Heart left ventricle (tissue), 16 donors: ENCODE measurements at regions not wholly inside any gene's neighbourhood (a gene's known extent, or its start where the extent isn't known, plus 50 kb on each side); places are given as distances from the start of the nearest gene placed in this dataset.

Experiments used
- ATAC-seq, 4 donors: fragments of 200-7000 bp; cut with Tn5 transposase; one replicate each; pipeline ENCODE4 v1.9.1; 2020 to 2022; ENCODE audit warnings: moderate library complexity in 4 of 4, mild to moderate bottlenecking in 3 of 4, moderate number of reproducible peaks in 1 of 4
- DNase-seq, 5 donors: peaks; one replicate each; pipeline ENCODE4 v3.0.0-alpha.2; 2020
- H3K27ac ChIP-seq, 12 donors: fragments of 200-600 bp; sonication (generic) in 4 of 12; one replicate each; pipeline versions ENCODE4 v1.5.0 to v1.8.0; 2016 to 2022; ENCODE audit warnings: mild to moderate bottlenecking in 2 of 12
- H3K27me3 ChIP-seq, 9 donors: fragments of 200-600 bp; sonication (generic) in 2 of 9; one replicate each; pipeline versions ENCODE4 v1.5.1 to v1.8.0; 2016 to 2022; ENCODE audit warnings: mild to moderate bottlenecking in 3 of 9
- H3K36me3 ChIP-seq, 9 donors: fragments of 200-600 bp; sonication (generic) in 2 of 9; one replicate each; pipeline versions ENCODE4 v1.5.0 to v1.8.0; 2018 to 2022; ENCODE audit warnings: mild to moderate bottlenecking in 2 of 9
- H3K4me1 ChIP-seq, 12 donors: fragments of 200-600 bp; sonication (generic) in 4 of 12; one replicate each; pipeline versions ENCODE4 v1.5.0 to v1.8.0; 2016 to 2022; ENCODE audit warnings: mild to moderate bottlenecking in 3 of 12
- H3K4me3 ChIP-seq, 12 donors: fragments of 200-600 bp; sonication (generic) in 4 of 12; one replicate each; pipeline versions ENCODE4 v1.5.0 to v1.8.0; 2017 to 2022; ENCODE audit warnings: mild to moderate bottlenecking in 9 of 12, moderate library complexity in 4 of 12
- H3K9me3 ChIP-seq, 12 donors: fragments of 200-600 bp; sonication (generic) in 4 of 12; one replicate each; pipeline versions ENCODE4 v1.5.0 to v1.8.0; 2016 to 2022; ENCODE audit warnings: mild to moderate bottlenecking in 1 of 12
- CTCF ChIP-seq, 12 donors: fragments of 200-600 bp; sonication (generic) in 4 of 12; IDR thresholded peaks; one replicate each; pipeline versions ENCODE4 v1.5.0 to v1.8.0; 2018 to 2022; ENCODE audit warnings: antibody characterized with exemption in 12 of 12, mild to moderate bottlenecking in 5 of 12
- POLR2A ChIP-seq, 2 donors: fragments of 450-650 bp; IDR thresholded peaks; one replicate each; pipeline ENCODE4 v1.6.1; 2017; ENCODE audit warnings: antibody characterized with exemption in 2 of 2, mild to moderate bottlenecking in 2 of 2, moderate library complexity in 2 of 2
- WGBS, 4 donors: extraction: QIAGEN DNeasy Blood & Tissue Kit in 2 of 4; methylation state at CpG; one replicate each; pipeline versions ENCODE4 v1.1.5 to v1.1.7; 2013 to 2018; 5-methylcytosine and 5-hydroxymethylcytosine counted together
- intact Hi-C, 10 donors: fragments of 100-400 bp; cut with DNase I; formaldehyde crosslinking; loops; one replicate each; pipeline versions ENCODE4 v1.11.1 to v1.14.2; 2022
- donor health status: ischemic (EF 13 %, LVEDD 7.1; RV severe dilation, severe dysfunction).
- donor health status: healthy with polysubstance abuse.
- donor health status: DM: no; HTN: yes; CAD: no.
- donor health status: DM: no; HTN: no; CAD: no.
- donor health status: ischemic (EF 25% LVEDD 6.9; RV normal size, moderate dysfunction).
- donor health status: ischemic (EF 25% LVEDD 5.7; RV mildly dilated, moderate dysfunction).
- donor health status: healthy.
- donor health status: DM: yes; HTN: yes; CAD: no.
- donor health status: ischemic (EF 35%, LVEDD 5.7; RV mildly dilated, moderate dysfunction).
- donor health status: nonischemic (EF 11% LVEDD 7.7; RV severe dilation, severe dysfunction).
- donor health status: DM: yes; HTN: yes; CAD: no.
- donor health status: PGD.
- donor health status: ischemic (EF 29% LVEDD 5.4; RV normal size, mild dysfunction).
- donor health status: nonischemic (EF 23%, LVEDD 6.1; RV moderate dilation, normal function).

DNA sequence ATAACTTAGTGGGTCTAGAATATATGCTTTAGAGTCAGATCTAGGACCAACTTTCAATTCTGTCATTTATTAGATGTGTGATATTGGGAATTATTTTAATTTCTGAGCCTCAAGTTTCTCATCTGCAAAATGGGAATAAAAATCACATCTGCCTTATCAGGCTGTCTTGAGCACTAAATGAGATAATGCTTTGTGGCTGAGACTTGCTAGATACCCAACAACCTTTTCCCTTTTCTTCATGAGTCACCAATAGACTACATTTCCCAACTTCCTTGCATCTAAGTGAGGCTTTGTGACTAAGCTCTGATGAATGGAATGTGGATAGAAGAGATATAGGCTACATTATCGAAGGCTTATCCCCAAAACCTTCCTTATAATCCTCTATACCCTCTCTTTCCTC lies 220.7 kb upstream of the SESN3 start:
- no peak overlapping the region for H3K4me3 ChIP-seq
- H3K36me3 ChIP-seq = no peaks in the 10 kb centered on the region
- H3K4me1 ChIP-seq = peaks cover 0 to 30% (median 17%) of the 10 kb centered on the region in 12 donors
- H3K27me3 ChIP-seq = no peaks in the 10 kb centered on the region
- DNase-seq (no peak), ATAC-seq (peak in 2 of 4 donors; percentile 19 to 70)
- TF ChIP-seq CTCF (IDR thresholded peaks at IDR 0.05) = no peak
- TF ChIP-seq POLR2A (IDR thresholded peaks at IDR 0.05) = no peak
- intact Hi-C loops = loop anchor here in 1 of 10 donors (10.0 kb wide), 1 partner anchor 253 kb away; no protein-coding TSS in a partner anchor
- H3K9me3 ChIP-seq = peaks cover 0 to 6% (median 0%) of the 10 kb centered on the region in 12 donors
- WGBS, 4 donors = 84 to 97% (median 87%) methylated on average over 1 of the region's 1 CpG
- peak overlapping the region in 7 of 12 donors; percentile 3 to 79 (median 66) for H3K27ac ChIP-seq

DNA sequence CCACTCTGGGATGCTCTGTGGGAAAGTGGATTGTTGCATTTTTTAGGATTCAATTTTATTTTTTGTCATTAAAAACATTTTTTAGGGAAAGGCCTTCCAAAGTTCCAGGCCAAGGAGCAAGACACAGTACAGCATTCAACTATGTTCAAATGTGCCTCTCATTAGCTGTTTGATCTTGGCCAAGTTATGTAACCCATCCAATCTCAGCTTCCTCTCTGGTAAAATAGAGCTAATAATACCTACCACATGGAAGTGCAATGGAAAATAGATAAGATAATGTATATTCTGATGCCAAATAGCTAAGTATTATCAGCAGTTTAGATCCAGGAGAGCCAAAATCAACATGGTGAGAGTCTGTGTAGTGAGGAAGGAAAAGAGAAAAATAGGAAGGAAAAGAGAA lies 220.3 kb upstream of the SESN3 start:
- no peaks in the 10 kb centered on the region for H3K36me3 ChIP-seq
- no peaks in the 10 kb centered on the region for H3K27me3 ChIP-seq
- DNase-seq (no peak), ATAC-seq (peak; percentile 44 to 83 (median 66))
- no peak overlapping the region for H3K4me3 ChIP-seq
- H3K4me1 ChIP-seq = peaks cover 0 to 30% (median 17%) of the 10 kb centered on the region in 12 donors
- TF ChIP-seq POLR2A (IDR thresholded peaks at IDR 0.05) (no peak), CTCF (IDR thresholded peaks at IDR 0.05) (peak in 1 of 12 donors; percentile 2)
- H3K9me3 ChIP-seq = peaks cover 0 to 6% (median 0%) of the 10 kb centered on the region in 12 donors
- intact Hi-C loops = loop anchor here in 1 of 10 donors (10.0 kb wide), 1 partner anchor 254 kb away; no protein-coding TSS in a partner anchor
- H3K27ac ChIP-seq = peak overlapping the region in 9 of 12 donors; percentile 1 to 80 (median 66)

DNA sequence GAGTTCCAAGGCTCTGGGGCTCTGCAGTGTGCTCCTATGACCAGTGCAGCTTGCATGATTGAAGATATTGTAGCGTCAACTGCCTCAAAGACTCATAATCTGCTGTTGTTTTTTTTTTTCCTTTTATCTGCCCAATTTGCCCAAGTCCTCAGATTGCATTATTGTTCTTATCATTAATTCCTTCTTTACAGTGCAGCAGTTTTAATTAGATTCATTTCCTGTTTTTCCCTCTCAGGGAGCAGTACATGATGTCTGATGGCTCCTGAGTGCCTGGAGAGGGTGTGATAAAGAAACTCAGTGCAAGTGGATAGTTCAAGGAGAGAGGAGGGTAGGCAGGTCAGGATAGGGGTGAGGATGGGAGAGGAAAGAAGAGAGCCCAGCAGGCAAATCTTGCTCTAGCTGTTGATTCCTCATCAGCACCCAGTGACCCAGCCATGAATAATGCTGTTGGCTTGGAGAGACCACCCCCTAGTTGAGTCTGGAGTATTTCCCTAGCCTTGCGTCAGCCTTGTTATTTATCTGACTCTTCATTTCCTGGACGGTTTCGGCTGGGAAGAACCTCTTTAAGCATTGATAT lies 219.6 kb upstream of the SESN3 start:
- Histone ChIP-seq H3K27me3 (no peaks in the 10 kb centered on the region), H3K36me3 (no peaks in the 10 kb centered on the region), H3K4me1 (peaks cover 0 to 30% (median 17%) of the 10 kb centered on the region in 12 donors), H3K27ac (peak overlapping the region in 8 of 12 donors; percentile 1 to 80 (median 67)), H3K9me3 (peaks cover 0 to 6% (median 0%) of the 10 kb centered on the region in 12 donors), H3K4me3 (no peak overlapping the region)
- ATAC-seq (peak; percentile 29 to 72 (median 56)), DNase-seq (peak in 2 of 5 donors; percentile 37 to 40)
- WGBS, 4 donors = 46 to 70% (median 56%) methylated on average over 4 of the region's 4 CpGs
- TF ChIP-seq POLR2A (IDR thresholded peaks at IDR 0.05) (no peak), CTCF (IDR thresholded peaks at IDR 0.05) (peak in 1 of 12 donors; percentile 16)
- intact Hi-C loops = loop anchor here in 1 of 10 donors (10.0 kb wide), 1 partner anchor 254 kb away; no protein-coding TSS in a partner anchor

DNA sequence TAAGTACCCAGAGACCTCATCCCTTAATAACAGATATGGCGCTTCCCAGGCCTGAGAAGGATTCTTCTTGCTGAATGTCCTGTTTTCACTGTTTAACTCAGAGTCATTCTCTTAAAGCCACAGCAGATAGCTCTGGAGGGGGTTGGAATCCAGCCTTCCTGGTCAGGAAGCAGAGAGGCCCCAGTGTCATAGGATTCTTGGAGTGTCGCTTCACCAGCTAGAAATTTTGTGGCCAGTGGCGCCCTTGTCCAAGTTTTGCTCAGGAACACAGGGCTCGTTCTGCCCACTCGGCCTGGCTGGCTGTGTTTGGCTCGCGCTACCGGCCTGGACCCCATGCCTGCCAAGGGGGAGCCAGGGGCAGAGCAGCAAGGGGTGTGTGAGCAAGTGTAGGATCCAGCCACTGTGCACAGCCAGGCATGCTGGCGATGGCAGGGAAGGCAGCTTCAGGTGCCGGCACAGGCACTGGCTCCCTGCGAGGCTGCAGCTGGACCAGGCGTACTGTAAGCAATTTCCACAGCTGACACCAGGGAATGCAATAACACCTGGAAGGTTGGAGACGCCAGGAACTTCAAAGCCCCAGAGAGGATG lies 214.8 kb upstream of the SESN3 start:
- H3K9me3 ChIP-seq = peaks cover 0 to 3% (median 0%) of the 10 kb centered on the region in 12 donors
- no peak overlapping the region for H3K4me3 ChIP-seq
- ATAC-seq = no peak
- peaks cover 0 to 19% (median 6%) of the 10 kb centered on the region in 12 donors for H3K4me1 ChIP-seq
- 88 to 93% (median 92%) methylated on average over 12 to 13 of the region's 13 CpGs for WGBS, 4 donors
- no peak overlapping the region for H3K27ac ChIP-seq
- intact Hi-C loops = no loop called here
- no peaks in the 10 kb centered on the region for H3K27me3 ChIP-seq
- TF ChIP-seq CTCF (IDR thresholded peaks at IDR 0.05) = no peak
- no peak for TF ChIP-seq POLR2A (IDR thresholded peaks at IDR 0.05)
- peak in 1 of 5 donors; percentile 51 for DNase-seq
- H3K36me3 ChIP-seq = no peaks in the 10 kb centered on the region
